22Rv1 (cell line): ENCODE measurements at regions not wholly inside any gene's neighbourhood (a gene's known extent, or its start where the extent isn't known, plus 50 kb on each side); places are given as distances from the start of the nearest gene placed in this dataset.

ENCODE experiments used
- H3K27ac ChIP-seq: fragments of 450-650 bp; 2 replicates; pipeline ENCODE4 v1.5.1; 2017
- ZFX ChIP-seq: fragments of 450-650 bp; IDR thresholded peaks from 2 replicates; pipeline ENCODE4 v1.6.1; 2017; ENCODE audit warnings: antibody characterized with exemption, borderline replicate concordance
- TF ChIP-seq, protein P1 (sequence below): fragments of 450-650 bp; IDR thresholded peaks from 2 replicates; pipeline ENCODE4 v1.5.1; 2017; ENCODE audit warnings: mild to moderate bottlenecking

DNA sequence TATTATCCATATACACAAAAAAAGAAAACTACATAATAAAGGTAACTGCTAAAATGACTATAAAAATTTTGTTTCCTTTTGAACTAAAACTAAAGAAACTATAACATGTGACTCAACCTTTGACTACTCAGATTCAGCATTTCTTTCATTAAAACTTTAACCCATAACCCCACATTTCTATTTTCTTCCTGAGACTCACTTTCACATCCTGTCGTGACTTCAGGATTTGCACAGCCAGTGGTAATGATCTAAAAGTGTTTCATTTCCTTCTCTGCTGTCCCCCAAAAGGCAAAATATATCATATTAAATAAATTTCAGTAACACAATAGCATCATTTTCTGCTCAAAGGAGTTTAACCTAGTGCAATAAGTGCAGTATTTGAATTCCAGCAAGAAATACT lies 1022.4 kb upstream of the DIAPH2 start:
- no peak for TF ChIP-seq ZFX
- TF ChIP-seq, protein P1, sequence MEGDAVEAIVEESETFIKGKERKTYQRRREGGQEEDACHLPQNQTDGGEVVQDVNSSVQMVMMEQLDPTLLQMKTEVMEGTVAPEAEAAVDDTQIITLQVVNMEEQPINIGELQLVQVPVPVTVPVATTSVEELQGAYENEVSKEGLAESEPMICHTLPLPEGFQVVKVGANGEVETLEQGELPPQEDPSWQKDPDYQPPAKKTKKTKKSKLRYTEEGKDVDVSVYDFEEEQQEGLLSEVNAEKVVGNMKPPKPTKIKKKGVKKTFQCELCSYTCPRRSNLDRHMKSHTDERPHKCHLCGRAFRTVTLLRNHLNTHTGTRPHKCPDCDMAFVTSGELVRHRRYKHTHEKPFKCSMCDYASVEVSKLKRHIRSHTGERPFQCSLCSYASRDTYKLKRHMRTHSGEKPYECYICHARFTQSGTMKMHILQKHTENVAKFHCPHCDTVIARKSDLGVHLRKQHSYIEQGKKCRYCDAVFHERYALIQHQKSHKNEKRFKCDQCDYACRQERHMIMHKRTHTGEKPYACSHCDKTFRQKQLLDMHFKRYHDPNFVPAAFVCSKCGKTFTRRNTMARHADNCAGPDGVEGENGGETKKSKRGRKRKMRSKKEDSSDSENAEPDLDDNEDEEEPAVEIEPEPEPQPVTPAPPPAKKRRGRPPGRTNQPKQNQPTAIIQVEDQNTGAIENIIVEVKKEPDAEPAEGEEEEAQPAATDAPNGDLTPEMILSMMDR, result no peak

DNA sequence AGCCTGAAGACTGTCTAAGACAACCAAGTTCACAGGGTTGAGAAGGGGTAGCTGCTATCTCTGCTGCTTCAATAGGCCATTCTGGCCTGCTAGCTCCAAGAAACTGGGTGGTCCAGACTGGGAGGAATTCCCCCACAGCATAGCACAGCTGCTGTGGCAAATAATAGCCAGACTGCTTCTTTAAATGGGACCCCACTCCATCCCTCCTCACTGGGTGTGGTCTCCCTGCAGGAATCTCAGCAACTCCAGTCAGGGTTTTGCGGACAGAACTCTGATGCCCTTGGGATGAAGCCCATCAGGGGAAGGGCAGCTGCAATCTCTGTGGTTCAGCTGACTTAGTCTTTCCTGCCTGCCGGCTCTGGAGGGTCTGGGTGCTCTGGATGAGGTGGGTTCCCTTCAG lies 1018.6 kb upstream of the DIAPH2 start:
- H3K27ac ChIP-seq, result no peak overlapping the region
- TF ChIP-seq, protein P1, result no peak

More for the DNA sequence above, 1022.4 kb upstream of the DIAPH2 start:
- H3K27ac ChIP-seq, result no peak overlapping the region

DNA sequence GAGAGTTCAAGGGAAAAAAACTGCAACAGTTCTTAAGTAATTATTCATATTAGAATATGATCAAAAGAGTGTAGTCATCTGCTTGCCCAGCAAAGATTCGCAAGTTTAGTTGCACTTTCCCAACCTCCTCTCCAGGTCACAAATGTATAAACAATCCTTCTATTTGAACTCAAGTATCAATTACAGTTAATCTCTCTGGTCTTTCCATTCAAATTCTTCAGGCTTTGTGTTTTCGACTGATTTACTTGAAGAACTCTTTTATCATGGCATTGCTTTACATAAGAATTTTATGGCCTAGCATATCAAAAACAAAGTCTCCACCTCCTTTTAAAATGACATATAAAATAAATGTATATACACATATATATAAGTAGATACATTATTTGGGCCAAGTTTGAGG lies 1009.6 kb upstream of the DIAPH2 start:
- TF ChIP-seq, protein P1, result no peak
- no peak for TF ChIP-seq ZFX
- no peak overlapping the region for H3K27ac ChIP-seq

DNA sequence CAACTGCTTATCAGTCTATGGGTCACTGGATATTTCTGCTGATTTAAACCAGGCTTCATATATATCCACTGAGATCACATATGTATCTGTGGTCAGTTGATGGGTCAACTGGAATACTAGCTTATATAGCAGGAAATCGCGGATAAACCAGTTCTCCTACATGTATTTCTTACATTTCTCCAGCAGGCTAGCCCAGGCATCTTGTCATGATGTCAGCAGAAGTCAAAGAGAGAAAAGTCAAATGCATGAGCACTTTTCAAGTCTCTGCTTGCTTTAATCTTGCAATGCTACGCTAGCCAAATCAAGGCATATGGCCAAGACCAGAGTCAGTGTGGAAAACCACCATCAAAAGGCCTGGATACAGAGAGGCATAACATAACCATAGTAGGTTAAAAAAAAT lies 1008.8 kb upstream of the DIAPH2 start:
- TF ChIP-seq, protein P1, result no peak
- no peak for TF ChIP-seq ZFX
- H3K27ac ChIP-seq, result no peak overlapping the region

DNA sequence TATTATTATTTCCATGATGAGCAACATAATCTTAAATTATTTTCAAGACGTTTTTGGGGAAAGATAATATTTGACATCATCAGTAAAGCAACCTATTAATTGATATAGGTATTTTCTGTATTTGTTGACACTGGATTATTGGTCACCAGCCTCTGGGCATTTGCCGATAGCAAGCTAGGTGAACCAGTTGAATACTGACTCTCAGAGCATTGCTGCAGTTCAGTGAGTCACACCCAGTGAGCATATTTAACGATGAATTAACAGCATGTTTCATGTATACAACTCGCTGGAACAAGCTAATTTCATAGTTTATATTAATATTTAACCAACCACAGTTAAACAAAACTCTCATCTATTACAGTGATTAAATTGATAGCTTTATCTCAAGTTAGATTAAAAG lies 1006.0 kb upstream of the DIAPH2 start:
- TF ChIP-seq, protein P1, result no peak
- no peak for TF ChIP-seq ZFX
- H3K27ac ChIP-seq, result no peak overlapping the region

DNA sequence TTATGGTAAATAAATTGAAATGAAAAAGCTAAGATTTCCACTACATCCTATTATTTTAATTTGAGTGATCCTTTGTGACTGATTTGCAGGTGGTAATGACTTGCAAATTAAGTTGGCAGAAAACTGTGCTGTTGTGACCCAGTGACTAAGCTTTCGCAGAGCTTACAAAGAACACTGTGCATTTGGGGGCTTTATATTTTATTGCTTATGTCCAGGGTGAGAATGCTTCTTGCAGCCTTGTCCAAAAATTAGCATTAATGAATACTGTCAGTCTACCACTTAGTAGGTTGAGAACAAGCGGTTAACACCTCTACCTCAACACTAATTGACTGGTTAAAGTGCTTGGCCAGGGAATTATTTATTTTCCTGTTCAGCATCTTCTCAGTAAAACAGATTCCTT lies 991.3 kb upstream of the DIAPH2 start:
- H3K27ac ChIP-seq, result no peak overlapping the region
- TF ChIP-seq, protein P1, result no peak
- TF ChIP-seq ZFX, result no peak

DNA sequence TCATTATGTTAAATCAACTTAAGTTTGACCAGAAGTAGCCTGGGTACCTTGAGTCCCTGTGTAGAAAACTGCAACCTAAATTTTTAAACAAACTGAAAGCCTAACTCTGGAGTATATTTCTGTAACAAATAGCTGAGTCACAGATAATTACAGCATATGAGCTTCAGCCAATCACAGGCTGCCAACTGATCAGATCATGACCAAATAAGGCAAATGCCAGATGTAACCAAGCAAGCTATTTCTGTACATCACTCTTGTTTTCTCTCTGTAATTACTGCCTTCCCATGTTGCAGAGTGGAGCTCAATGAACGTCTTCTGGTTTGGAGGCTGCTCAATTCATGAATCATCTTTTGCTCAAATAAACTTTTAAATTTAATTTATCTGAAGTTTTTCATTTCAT lies 980.9 kb upstream of the DIAPH2 start:
- no peak overlapping the region for H3K27ac ChIP-seq
- no peak for TF ChIP-seq ZFX

DNA sequence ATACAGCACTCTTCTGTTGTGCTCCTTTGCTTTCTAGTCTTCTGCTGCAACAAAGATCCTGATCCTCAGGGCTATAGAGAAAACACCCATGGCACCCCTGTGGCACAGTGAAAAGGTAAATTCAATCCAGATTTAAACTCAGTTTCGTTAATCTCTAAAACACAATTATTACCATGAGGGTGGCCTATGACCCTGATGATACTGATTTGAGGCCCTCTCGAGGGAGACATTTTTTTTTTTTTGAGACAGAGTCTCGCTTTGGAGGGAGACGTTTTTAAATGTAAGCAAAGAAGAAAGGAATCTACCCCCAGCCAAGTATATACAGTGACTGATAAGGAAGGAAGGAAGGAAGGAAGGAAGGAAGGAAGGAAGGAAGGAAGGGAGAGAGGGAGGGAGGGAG lies 967.8 kb upstream of the DIAPH2 start:
- no peak for TF ChIP-seq ZFX
- TF ChIP-seq, protein P1, result no peak
- no peak overlapping the region for H3K27ac ChIP-seq
